Peyer's patch (tissue), 4 donors: ENCODE measurements at regions not wholly inside any gene's neighbourhood (a gene's known extent, or its start where the extent isn't known, plus 50 kb on each side); places are given as distances from the start of the nearest gene placed in this dataset.

Source experiments
- POLR2A ChIP-seq, 2 donors: fragments of 450-650 bp; IDR thresholded peaks; one replicate each; pipeline ENCODE4 v1.5.1; 2017; ENCODE audit warnings: antibody characterized with exemption in 2 of 2, mild to moderate bottlenecking in 2 of 2, moderate library complexity in 2 of 2
- TF ChIP-seq, protein P1 (sequence below), 6 experiments: fragments of 450-650 bp in 4 of 6; fragments of 200-600 bp in 2 of 6; sonication (generic) in 1 of 6; IDR thresholded peaks; one replicate each; pipeline ENCODE4 v1.5.1; 2017 to 2019; ENCODE audit warnings: antibody characterized with exemption in 6 of 6, mild to moderate bottlenecking in 3 of 6, moderate library complexity in 1 of 6

DNA sequence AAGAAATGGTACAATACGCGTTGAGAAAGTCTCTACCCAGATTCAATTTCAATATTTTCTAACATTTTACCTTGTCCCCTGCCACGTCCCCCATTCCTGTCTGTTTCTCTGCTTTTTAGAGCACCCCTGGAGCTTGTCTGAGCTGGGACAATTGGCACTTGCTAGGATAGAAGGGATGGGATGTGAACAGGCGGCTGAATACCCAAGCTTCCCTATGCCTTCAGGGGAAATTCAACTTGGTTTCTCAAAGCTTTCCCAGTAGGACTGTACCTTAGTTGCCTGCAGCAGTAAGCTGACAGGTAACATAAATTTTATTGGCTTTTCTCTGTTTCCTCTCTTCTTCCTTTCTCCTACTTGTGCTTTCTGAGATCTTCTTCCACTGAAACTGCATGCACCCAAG, 1663.3 kb downstream of the EFNB2 start:
- TF ChIP-seq, protein P1, sequence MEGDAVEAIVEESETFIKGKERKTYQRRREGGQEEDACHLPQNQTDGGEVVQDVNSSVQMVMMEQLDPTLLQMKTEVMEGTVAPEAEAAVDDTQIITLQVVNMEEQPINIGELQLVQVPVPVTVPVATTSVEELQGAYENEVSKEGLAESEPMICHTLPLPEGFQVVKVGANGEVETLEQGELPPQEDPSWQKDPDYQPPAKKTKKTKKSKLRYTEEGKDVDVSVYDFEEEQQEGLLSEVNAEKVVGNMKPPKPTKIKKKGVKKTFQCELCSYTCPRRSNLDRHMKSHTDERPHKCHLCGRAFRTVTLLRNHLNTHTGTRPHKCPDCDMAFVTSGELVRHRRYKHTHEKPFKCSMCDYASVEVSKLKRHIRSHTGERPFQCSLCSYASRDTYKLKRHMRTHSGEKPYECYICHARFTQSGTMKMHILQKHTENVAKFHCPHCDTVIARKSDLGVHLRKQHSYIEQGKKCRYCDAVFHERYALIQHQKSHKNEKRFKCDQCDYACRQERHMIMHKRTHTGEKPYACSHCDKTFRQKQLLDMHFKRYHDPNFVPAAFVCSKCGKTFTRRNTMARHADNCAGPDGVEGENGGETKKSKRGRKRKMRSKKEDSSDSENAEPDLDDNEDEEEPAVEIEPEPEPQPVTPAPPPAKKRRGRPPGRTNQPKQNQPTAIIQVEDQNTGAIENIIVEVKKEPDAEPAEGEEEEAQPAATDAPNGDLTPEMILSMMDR (IDR thresholded peaks at IDR 0.05) = no peak
- no peak for TF ChIP-seq POLR2A (IDR thresholded peaks at IDR 0.05)
